Ovary (tissue), 7 donors: ENCODE measurements at regions not wholly inside any gene's neighbourhood (a gene's known extent, or its start where the extent isn't known, plus 50 kb on each side); places are given as distances from the start of the nearest gene placed in this dataset.

ENCODE experiments used
- DNase-seq, 5 donors: peaks; one replicate each; pipeline ENCODE4 v3.0.0-alpha.2; 2019 to 2020
- H3K27ac ChIP-seq, 2 donors: fragments of 200-600 bp; one replicate each; pipeline versions ENCODE4 v1.5.1 to v1.8.0; 2019 to 2022
- H3K27me3 ChIP-seq: fragments of 200-600 bp; one replicate; pipeline ENCODE4 v1.8.0; 2022
- H3K36me3 ChIP-seq: fragments of 200-600 bp; sonication (generic); one replicate; pipeline ENCODE4 v1.5.1; 2019
- H3K4me1 ChIP-seq: one replicate; pipeline ENCODE4 v1.8.1; 2013; ENCODE audit warnings: mild to moderate bottlenecking, moderate library complexity; ENCODE audit not compliant: insufficient read depth
- H3K4me3 ChIP-seq: fragments of 200-600 bp; sonication (generic); one replicate; pipeline ENCODE4 v1.5.1; 2017
- H3K9me3 ChIP-seq, 2 donors: fragments of 200-600 bp in 1 of 2; sonication (generic) in 1 of 2; one replicate each; pipeline versions ENCODE4 v1.5.1 to v1.8.1; 2013 to 2019; ENCODE audit warnings: mild to moderate bottlenecking in 1 of 2, moderate library complexity in 1 of 2
- CTCF ChIP-seq, 3 donors: fragments of 450-650 bp in 2 of 3; fragments of 200-600 bp in 1 of 3; IDR thresholded peaks; one replicate each; pipeline versions ENCODE4 v1.5.1 to v1.8.0; 2016 to 2022; ENCODE audit warnings: antibody characterized with exemption in 3 of 3, mild to moderate bottlenecking in 1 of 3
- EP300 ChIP-seq: sonication (generic); formaldehyde crosslinking; IDR thresholded peaks from one replicate; pipeline ENCODE4 v1.6.1; 2017; ENCODE audit warnings: antibody characterized with exemption
- POLR2A ChIP-seq: fragments of 450-650 bp; IDR thresholded peaks from one replicate; pipeline ENCODE4 v1.6.1; 2017; ENCODE audit warnings: antibody characterized with exemption, mild to moderate bottlenecking, moderate library complexity
- WGBS, 3 donors: extraction: QIAGEN DNeasy Blood & Tissue Kit in 1 of 3; methylation state at CpG; one replicate each; pipeline versions ENCODE4 v1.1.5 to v1.1.7; 2013 to 2017; 5-methylcytosine and 5-hydroxymethylcytosine counted together
- intact Hi-C, 4 donors: fragments of 100-400 bp; cut with DNase I; formaldehyde crosslinking; loops; one replicate each; pipeline versions ENCODE4 v1.11.0 to v1.15.1; 2022 to 2023
- donor health status: DM: no; HTN: no; CAD: no; lungs with moderate emphysema.
- donor health status: DM: no; HTN: no; CAD: no.
- donor health status: Bipolar disorder and iron deficiency.
- donor health status: DM: no; HTN: no; CAD: no.
- donor health status: DM: yes; HTN: yes; CAD: no.

DNA sequence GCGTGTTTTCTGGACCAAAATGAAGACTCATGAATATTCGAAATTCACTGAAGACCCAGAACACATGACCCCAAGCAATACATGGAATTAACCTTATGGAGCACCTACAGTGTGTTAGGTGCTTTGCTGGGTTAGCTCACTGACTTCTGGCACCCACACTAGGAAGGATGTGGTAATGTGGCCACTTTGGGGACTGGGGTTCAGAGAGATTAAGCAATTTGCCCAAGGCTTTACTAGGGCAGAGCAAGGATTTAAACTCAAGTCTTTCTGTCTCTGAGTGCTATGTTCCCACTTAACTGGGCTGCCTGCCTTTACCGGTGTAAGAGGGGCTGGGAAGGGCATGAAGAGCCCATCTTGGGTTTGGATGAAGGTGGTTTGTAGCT lies 162.0 kb upstream of the ATP6AP2 start:
- intact Hi-C loops, result no loop called here
- no peaks in the 10 kb centered on the region for H3K4me1 ChIP-seq
- H3K27me3 ChIP-seq, result no peaks in the 10 kb centered on the region
- no peaks in the 10 kb centered on the region for H3K36me3 ChIP-seq
- WGBS, 3 donors, result 76 to 87% (median 85%) methylated on average over 3 of the region's 3 CpGs
- H3K27ac ChIP-seq, result no peak overlapping the region
- TF ChIP-seq EP300, result no peak
- TF ChIP-seq POLR2A, result no peak
- no peak for TF ChIP-seq CTCF (IDR thresholded peaks at IDR 0.05)
- no peak overlapping the region for H3K4me3 ChIP-seq
- no peak for DNase-seq
- no peaks in the 10 kb centered on the region for H3K9me3 ChIP-seq

DNA sequence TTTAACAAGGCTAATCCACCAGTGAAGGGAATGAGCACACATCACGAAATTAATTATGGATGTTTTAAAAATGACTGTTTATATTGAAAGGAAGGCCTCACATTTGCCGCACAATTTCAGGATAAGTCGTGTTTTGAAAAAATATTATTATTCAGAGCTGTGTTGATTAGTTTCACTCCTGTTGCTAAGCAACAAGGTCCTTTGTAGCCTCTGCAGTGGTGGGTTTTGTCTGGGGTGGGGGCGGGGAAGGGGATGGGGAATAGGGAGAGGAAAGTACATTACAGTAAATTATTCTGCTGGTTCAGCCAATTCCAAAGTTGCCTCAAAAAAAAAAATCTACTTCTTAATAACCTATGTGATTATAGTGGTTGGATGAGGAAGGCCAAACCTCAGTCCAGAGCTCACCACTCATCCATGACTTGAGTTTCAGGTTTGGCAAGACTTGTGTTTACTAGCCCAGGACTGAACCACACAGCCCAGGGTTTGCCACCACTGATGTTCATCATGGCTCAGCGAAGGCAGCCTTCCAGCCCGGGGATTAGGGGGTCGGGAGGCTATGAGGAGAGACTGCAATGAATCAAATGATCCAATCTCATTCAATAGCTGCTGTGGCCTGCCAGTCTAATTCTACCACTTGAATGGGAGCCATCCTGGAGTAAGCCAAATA lies 162.5 kb upstream of the ATP6AP2 start:
- Histone ChIP-seq H3K27me3 (no peaks in the 10 kb centered on the region), H3K27ac (no peak overlapping the region), H3K4me3 (no peak overlapping the region), H3K9me3 (no peaks in the 10 kb centered on the region), H3K36me3 (no peaks in the 10 kb centered on the region), H3K4me1 (no peaks in the 10 kb centered on the region)
- WGBS, 3 donors, result 64 to 77% (median 72%) methylated on average over 7 of the region's 7 CpGs
- no peak for DNase-seq
- intact Hi-C loops, result no loop called here
- TF ChIP-seq CTCF (IDR thresholded peaks at IDR 0.05), result no peak
- TF ChIP-seq EP300, result no peak
- TF ChIP-seq POLR2A, result no peak

GRCh38 chrX:40415675-40416074 lies 165.1 kb upstream of the ATP6AP2 start:
- Histone ChIP-seq H3K27me3 (no peaks in the 10 kb centered on the region), H3K36me3 (no peaks in the 10 kb centered on the region), H3K27ac (no peak overlapping the region), H3K4me3 (no peak overlapping the region), H3K4me1 (no peaks in the 10 kb centered on the region), H3K9me3 (no peaks in the 10 kb centered on the region)
- intact Hi-C loops, result no loop called here
- no peak for DNase-seq
- 62 to 70% (median 67%) methylated on average over 4 of the region's 4 CpGs for WGBS, 3 donors
- TF ChIP-seq POLR2A (no peak), CTCF (IDR thresholded peaks at IDR 0.05) (no peak)

DNA sequence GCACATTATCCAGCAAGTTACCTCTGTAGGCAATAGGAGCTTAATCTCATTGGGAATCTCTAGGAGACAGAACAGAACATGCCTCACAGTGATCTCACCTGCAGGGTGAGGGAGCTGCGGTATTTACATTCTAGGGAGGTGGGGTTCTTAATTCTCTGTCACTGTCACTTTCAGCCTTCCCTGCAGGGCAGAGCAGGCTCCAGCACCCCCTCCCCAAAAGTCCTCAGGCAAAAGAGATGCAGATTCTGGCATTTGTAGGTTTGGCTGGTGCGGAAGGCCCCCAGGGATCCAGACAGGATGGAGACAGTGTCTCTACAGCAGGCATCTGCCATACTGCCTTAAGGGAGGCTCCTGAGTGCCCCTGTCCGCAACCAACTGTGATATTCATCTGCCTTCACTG lies 166.4 kb upstream of the ATP6AP2 start:
- Histone ChIP-seq H3K9me3 (no peaks in the 10 kb centered on the region), H3K27me3 (no peaks in the 10 kb centered on the region), H3K27ac (no peak overlapping the region), H3K36me3 (no peaks in the 10 kb centered on the region), H3K4me1 (no peaks in the 10 kb centered on the region), H3K4me3 (no peak overlapping the region)
- DNase-seq, result no peak
- no peak for TF ChIP-seq CTCF (IDR thresholded peaks at IDR 0.05)
- TF ChIP-seq EP300, result no peak
- no peak for TF ChIP-seq POLR2A
- 84 to 87% (median 86%) methylated on average over 3 of the region's 3 CpGs for WGBS, 3 donors
- intact Hi-C loops, result no loop called here
